Mesothelial cell of epicardium (in vitro differentiated cells): ENCODE measurements at regions not wholly inside any gene's neighbourhood (a gene's known extent, or its start where the extent isn't known, plus 50 kb on each side); places are given as distances from the start of the nearest gene placed in this dataset.

Experiments
- DNase-seq, 2 experiments: peaks; one replicate each; pipeline ENCODE4 v3.0.0; 2021; ENCODE audit warnings: low spot score in 2 of 2; ENCODE audit not compliant: unreplicated experiment in 2 of 2
- H3K27ac Mint-ChIP-seq: 2 replicates; pipeline ENCODE4 v1.8.0; 2021; ENCODE audit warnings: mixed read lengths
- H3K27me3 Mint-ChIP-seq: 2 replicates; pipeline ENCODE4 v1.8.0; 2021; ENCODE audit warnings: low read depth, mixed read lengths
- H3K36me3 Mint-ChIP-seq: 2 replicates; pipeline ENCODE4 v1.8.0; 2021; ENCODE audit warnings: mixed read lengths
- H3K4me1 Mint-ChIP-seq: 2 replicates; pipeline ENCODE4 v1.8.0; 2021; ENCODE audit warnings: mixed read lengths
- H3K4me3 Mint-ChIP-seq: 2 replicates; pipeline ENCODE4 v1.8.0; 2021; ENCODE audit warnings: mild to moderate bottlenecking, moderate library complexity, mixed read lengths
- H3K9me3 Mint-ChIP-seq: 2 replicates; pipeline ENCODE4 v1.8.0; 2021; ENCODE audit warnings: mixed read lengths
- CTCF ChIP-seq: fragments of 200-600 bp; sonication (generic); IDR thresholded peaks from one replicate; pipeline ENCODE4 v1.5.0; 2021; ENCODE audit warnings: antibody characterized with exemption; ENCODE audit not compliant: unreplicated experiment

GRCh38 chr18:24567199-24567598 lies 106.8 kb downstream of the HRH4 start:
- no peak overlapping the region for H3K27ac Mint-ChIP-seq
- H3K36me3 Mint-ChIP-seq = no peaks in the 10 kb centered on the region

GRCh38 chr18:24570716-24571115 lies 110.3 kb downstream of the HRH4 start:
- no peaks in the 10 kb centered on the region for H3K27me3 Mint-ChIP-seq
- DNase-seq = no peak
- H3K36me3 Mint-ChIP-seq = peaks cover 2% of the 10 kb centered on the region
- H3K4me3 Mint-ChIP-seq = no peak overlapping the region
- no peak for TF ChIP-seq CTCF
- no peak overlapping the region for H3K27ac Mint-ChIP-seq
- H3K4me1 Mint-ChIP-seq = no peaks in the 10 kb centered on the region
- H3K9me3 Mint-ChIP-seq = peaks cover 17% of the 10 kb centered on the region

More at GRCh38 chr18:24567199-24567598, 106.8 kb downstream of the HRH4 start:
- Mint-ChIP-seq H3K9me3 (peaks cover 3% of the 10 kb centered on the region), H3K4me1 (peaks cover 7% of the 10 kb centered on the region), H3K4me3 (no peak overlapping the region), H3K27me3 (no peaks in the 10 kb centered on the region)
- no peak for TF ChIP-seq CTCF
- DNase-seq = no peak

GRCh38 chr18:24582771-24583170 lies 122.3 kb downstream of the HRH4 start:
- no peak for DNase-seq
- peaks cover 34% of the 10 kb centered on the region for H3K4me1 Mint-ChIP-seq
- no peak overlapping the region for H3K4me3 Mint-ChIP-seq
- no peak overlapping the region for H3K27ac Mint-ChIP-seq
- no peaks in the 10 kb centered on the region for H3K36me3 Mint-ChIP-seq
- H3K9me3 Mint-ChIP-seq = no peaks in the 10 kb centered on the region
- TF ChIP-seq CTCF = no peak
- no peaks in the 10 kb centered on the region for H3K27me3 Mint-ChIP-seq

GRCh38 chr18:24584205-24584604 lies 123.8 kb downstream of the HRH4 start:
- no peaks in the 10 kb centered on the region for H3K9me3 Mint-ChIP-seq
- H3K27ac Mint-ChIP-seq = peak overlapping the region; percentile 62
- H3K4me1 Mint-ChIP-seq = peaks cover 34% of the 10 kb centered on the region
- no peak overlapping the region for H3K4me3 Mint-ChIP-seq
- H3K27me3 Mint-ChIP-seq = no peaks in the 10 kb centered on the region
- no peak for DNase-seq
- TF ChIP-seq CTCF = no peak
- H3K36me3 Mint-ChIP-seq = no peaks in the 10 kb centered on the region

- peak overlapping the region; percentile 54 for H3K27ac Mint-ChIP-seq
- H3K4me3 Mint-ChIP-seq = no peak overlapping the region
- H3K27me3 Mint-ChIP-seq = no peaks in the 10 kb centered on the region
- no peak for TF ChIP-seq CTCF
- H3K9me3 Mint-ChIP-seq = no peaks in the 10 kb centered on the region
- H3K4me1 Mint-ChIP-seq = peaks cover 34% of the 10 kb centered on the region
- DNase-seq = no peak
- H3K36me3 Mint-ChIP-seq = no peaks in the 10 kb centered on the region
Measured at GRCh38 chr18:24584813-24585212, 124.4 kb downstream of the HRH4 start.

- Mint-ChIP-seq H3K4me1 (peaks cover 34% of the 10 kb centered on the region), H3K4me3 (no peak overlapping the region), H3K27ac (peak overlapping the region; percentile 14), H3K27me3 (no peaks in the 10 kb centered on the region), H3K9me3 (peaks cover 1% of the 10 kb centered on the region), H3K36me3 (no peaks in the 10 kb centered on the region)
- no peak for TF ChIP-seq CTCF
- no peak for DNase-seq
Measured at GRCh38 chr18:24585996-24586566, 125.6 kb downstream of the HRH4 start.
